GM18861 (cell line): ENCODE measurements at regions not wholly inside any gene's neighbourhood (a gene's known extent, or its start where the extent isn't known, plus 50 kb on each side); places are given as distances from the start of the nearest gene placed in this dataset.

ENCODE experiments used
- ATAC-seq: cut with Tn5 transposase; IDR thresholded peaks from one replicate; pipeline ENCODE4 v1.9.1; 2021; ENCODE audit not compliant: unreplicated experiment

DNA sequence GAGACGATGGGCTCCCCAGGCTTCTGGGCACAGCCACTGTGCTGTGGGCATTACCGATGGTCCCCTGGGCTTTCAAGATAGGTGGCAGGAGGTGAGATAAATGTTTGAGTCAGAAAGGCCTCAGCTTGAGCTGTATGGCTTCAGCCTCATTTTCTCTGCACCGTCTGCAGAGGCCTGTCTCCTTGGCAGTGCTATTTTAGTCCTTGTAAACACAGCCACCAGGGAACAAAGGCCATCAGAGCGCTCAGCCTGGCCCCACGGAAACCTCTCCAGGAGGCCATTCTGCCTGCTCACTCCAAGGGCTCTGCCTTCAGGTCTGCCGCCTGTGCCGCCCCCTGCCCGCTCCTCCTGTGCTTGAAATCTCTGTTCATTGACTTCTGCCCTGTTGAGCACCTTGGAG lies 1424.9 kb downstream of the TBC1D22A start:
- no peak for ATAC-seq

DNA sequence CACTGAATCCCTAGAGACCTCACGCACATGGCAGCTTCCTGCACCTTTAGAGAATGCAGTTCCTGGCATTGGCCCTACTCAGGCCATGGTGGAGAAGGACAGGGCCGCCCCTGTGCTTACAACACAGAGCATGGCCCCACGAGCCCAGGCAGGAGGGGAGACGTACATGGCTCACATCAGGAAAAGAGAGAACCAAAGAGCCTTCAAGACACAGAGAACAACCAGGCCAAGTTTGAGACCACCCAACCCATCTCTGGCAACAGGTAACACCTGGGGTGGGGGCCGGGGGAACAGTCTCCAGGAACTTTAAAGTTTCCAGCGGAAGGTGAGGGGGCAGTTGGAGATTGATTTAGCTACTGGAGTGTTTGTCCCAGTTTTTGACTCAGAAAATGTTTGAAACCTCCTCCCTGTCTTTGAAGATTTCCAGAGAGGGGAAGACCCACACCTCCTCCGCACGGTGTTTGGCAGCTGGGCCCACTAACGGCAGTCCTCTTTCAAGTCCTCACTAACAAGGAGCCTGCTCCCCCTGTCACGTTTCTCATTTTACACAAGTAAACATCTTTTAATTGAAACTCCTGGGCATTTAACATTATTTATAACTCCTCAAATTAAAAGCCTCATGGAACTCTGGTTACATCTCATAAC lies 1423.8 kb downstream of the TBC1D22A start:
- ATAC-seq = no peak

DNA sequence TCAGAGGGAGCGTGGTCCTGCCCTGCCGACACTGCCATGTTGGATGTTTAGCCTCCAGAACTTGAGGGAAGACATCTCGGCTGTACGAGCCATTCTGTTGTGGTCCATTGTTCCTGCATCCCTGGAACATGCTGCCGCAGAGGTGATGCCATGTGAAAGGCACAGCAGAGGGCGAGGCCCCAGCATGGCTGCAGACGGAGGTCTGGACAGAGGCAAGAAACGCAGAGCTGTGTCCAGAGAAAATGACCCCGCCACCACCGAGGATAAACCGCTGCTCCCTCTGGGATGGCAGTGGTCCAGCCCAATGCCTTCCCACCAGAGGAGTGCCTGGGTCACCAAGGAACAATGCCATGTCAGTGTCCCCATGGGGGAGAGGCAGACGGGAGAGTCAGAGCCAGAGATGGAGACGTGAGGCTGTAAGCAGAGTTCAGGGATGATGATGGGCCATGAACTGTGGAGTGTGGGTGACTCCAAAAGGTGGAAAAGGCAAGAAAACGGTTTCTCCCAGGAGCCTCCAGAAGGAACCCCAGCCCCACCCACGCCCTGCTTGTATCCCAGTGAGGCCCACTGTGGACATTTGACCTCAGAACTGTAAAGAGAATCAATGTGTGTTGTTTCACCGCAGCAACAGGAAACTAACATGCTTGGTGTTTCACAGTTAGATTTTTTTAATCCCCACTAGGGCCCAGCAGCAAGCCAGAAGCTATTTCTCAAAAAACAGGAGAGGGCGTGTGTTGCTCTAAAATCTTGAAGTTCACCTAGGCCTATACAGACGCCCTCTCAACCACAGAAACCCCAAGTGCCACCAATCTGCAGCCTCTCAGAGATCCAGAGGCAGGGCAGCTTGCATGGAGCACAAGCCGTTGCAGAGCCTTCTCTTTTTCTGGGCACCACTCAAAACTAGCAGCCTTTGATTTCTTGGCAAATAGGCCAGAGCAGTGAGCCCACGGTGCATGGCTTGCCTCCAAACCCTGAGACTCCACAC lies 1422.9 kb downstream of the TBC1D22A start:
- ATAC-seq = no peak

DNA sequence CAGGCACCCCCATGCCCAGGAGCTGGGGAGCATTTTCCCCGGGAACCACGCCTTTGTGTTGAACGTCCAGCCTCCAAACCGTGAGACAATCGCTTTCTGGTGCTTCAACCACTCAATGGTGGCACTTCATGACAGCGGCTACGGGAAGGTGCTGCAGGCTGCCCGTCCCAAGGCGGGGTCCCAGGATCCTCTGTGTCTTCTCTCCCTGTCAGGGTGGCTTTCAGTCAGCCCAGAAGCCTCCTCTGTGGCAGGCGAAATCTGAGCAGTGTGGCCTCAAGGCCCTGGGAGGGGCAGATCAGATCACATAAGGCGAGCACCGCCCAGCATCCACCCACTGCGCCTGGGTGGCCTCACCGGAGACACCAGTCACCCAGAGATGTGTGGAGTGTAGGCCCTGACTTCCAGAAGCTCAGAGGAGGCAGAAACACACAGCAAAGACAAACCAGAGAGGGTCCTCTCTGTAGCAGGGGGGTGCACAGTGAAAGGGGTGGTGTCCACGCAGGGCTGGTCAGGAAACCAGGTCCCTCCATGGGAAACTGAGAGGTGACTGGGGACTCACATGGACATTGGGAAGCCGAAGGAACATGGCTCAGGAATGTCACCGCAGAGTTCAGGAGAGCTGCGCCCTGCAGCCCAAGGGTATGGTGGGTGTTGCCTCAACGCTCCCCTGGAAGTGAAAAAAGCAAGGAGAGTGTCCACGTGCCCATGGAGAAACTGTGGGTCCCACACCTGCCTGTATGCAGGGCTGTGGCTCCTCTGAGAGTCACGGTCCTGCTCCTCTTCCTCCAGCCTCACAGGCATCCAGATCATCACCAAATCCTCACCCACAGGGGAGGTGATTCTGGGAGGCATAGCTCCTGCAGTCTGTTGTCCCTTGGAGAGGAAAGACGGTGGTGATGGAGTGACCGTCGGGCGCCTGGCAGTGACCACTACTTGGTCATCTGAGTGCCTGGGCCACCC lies 1420.7 kb downstream of the TBC1D22A start:
- no peak for ATAC-seq

DNA sequence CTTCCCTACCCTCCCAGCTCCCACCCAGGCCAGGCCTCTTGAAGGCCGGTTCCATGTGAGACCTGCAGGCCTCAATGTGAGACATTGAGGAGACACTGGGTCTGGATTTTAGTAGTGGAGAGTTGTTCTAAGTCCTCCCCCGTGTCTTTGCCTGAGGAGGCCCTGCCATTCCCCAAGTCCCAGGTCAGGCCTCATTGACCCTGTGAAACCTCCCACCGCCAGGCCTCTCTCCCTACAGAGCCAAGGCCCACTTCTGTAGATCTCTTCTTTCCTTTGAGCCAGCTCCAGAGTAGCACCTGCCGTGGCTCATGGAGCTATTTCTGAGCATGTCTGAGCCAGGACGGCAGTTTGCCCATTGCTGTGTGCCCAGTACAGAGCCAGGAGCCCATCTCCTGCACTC lies 1419.6 kb downstream of the TBC1D22A start:
- ATAC-seq = no peak

DNA sequence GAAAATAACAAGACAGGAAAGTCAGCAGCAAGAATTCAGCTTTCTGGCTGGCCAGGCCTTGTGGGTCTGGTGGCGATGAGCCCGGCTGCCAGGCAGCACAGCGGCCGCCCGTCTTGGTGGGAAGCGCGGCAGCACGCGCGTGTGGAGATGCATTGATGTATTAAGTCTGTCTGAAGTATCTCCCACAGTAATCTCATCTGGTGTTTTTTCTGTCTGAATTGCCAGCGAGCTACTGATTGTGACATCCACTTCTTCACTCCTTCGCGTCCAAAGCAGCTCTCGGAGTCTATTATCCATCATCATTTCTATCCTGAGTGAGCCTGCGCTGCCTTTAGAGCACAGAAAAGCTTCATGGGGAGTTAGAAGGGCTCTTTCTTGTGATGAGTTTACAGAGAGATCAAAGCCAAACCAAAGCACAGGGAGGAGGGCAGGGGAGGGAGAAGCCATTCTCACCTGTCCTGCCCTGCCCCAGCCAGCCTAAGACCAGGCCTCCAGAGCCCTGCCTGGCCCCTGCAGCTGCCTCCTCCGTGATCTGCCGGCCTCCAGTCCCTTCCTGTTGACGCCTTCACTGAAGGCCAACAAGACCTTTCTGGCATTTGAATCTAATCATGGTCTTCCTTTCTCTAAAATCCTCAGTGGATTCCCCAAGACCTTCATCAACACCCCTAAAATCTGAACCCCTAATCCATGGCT lies 1419.0 kb downstream of the TBC1D22A start:
- no peak for ATAC-seq

DNA sequence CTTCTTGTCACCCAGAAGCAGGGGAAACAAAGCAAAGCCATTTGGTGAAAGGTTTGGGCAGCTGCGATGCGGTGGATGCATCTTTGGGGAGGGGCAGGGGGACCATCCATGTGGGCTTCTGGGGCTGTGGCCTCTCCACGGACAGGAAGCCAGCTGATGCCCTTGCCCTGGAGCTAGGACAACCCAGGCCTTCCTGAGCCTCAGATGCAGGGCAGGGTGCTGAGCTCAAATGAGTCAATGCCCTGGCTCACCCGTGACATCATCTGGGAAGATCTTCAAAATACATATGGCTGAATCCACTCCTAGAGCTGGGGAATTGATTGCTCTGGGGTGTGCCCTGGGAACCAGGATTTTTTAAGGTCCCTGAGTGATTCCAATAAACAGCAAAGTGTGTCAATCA lies 1418.2 kb downstream of the TBC1D22A start:
- ATAC-seq = no peak

DNA sequence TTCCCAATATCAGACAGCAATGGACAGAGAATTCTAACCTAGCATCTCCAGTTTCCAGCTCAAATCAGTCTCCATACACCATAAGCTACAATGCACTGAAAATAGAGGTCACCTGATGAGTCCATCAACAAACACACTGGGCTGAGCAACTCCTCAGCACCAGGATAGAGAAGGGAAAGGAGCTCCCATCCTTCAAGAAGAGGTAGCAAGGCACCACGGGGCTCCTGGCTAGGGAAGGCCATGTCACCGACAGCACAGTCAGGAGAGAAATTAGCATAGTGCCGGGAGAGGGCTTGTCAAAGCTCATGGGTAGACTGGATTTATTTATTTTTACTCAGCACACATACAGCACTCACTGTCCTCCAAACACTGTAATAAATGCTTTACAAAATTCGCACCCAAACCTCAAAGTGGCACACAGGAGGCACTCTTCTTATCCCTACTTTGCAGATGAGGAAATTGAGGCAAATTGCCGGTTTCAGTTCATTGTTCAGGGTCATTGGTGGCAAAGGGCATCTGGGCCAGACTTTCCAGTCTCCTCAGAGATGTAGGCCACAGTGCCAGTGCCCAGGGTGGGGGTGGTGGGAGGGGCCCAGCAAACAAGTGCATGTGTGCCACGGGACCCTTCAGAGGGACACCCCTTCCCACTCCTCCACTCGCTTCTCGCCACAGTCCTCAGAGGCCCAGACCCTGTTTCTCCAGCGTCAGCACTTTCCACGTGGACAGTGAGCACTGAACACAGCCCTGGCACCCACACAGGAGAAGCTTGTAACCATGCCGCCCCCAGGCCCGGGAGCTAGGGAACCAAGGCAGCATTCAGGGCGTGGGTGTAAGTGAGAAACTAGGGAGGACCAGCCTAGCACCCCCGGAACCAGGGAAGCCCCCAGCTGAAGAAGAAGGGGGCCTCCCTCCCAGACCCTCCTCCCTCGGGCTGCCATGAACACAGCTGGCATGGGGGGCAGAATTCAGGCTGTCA lies 1417.4 kb downstream of the TBC1D22A start:
- no peak for ATAC-seq

DNA sequence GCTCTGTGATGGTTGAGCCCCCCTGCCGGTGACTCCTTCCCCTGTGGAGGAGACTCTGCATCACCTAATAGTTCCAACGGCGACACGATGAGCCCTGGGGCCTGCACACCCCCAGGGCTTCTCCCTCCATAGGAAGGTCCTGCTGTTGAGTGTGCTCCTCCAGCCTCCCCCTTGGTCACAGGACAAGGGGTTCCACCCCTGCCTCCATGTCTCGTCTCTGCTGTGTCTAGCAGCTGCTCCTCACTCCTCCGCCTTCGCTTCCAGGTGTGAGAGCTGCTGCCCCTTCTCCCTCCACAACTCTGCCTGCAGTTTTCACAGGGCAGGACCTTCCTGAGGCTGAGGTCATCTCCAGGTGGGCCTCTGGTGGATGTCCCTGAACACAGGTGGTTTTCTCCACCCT lies 1416.1 kb downstream of the TBC1D22A start:
- ATAC-seq = no peak

DNA sequence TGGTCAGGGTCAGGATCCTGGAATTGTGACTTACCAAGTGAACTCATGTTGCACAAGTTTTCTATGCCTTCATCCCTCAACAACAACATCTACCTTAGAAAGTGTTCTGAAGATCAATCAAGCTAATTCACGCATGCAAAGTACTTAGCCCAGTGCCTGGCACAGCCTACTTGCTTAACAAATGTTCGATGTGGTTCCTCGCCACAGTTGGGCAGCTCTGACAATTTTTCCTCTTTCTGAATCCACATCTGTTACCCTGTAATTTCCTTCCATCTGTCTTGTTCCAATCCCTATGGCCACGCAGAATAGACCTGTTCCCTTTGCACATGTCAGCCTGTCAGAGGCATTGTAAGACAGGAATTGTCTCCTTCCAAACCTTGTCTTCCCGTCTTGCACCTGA lies 1415.2 kb downstream of the TBC1D22A start:
- ATAC-seq = no peak

DNA sequence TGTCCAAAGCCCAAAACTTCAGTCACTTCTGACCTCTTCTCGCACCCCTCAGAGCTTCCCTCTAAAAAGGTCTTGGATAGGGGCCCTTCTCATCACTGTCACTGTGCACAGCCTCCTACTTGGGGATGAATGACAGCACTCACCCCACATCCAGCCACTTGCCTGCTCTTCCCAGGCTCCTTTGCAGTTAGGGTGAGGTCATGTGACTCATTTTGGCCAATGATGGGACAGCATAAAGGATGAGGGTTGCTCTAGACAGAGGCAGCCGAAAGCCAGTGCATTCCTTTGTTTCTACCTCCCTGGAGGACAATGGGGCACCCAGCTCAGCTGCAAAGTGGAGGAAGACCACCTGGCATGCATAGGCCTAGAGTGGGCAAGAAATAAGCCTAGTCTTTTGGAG lies 1413.3 kb downstream of the TBC1D22A start:
- ATAC-seq = no peak

DNA sequence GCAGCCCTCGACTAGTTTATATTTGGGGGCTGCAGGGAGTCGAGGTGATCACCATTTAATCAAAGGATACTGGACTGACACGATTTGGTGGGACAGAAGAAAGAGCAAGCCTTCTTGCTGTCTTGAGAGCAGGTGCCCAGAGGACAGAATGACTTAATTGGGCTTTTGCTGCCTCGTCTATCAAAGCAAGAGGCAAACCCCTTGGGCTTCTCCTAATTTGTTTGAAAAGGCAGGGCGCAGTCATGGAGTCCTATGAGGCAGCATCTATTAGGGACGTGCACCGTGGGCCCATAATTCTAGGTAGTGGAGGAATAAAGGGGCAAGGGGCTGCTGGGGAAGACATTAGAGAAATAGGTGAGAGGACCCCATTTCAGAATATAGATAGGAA lies 1411.3 kb downstream of the TBC1D22A start:
- no peak for ATAC-seq

DNA sequence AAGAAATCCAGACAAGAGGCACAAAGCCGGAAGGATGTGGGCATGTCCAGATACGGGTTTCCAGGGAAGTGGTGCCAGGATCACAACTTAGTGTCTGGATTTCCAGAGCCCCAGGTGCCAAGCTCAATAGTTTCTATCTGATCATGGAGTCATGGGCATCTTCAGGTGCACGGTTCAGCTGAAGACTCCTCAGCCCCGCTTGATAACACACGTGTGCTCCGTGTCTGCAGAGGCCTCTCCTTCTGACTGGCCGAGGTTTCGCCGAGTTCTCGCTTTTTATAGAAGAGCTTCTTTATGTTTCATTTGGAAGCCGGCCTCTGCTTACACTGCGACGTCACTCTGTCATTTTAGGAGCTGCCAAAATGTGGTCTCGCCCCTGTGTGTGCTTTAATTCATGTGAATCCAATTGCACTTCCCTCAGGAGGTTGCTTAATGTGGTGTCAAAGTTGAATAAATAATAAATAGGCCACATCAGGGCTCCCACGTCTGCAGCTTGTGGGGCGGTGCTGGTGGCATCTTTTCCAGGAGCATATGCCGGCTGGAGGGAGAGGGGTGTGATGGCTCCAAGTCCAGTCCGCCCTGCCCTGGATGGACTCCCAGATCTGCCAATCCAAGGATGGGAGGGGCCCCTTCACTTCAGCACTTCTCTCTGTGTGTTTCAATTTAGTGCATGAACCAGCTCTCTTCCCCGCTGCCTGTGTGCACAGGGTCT lies 1410.8 kb downstream of the TBC1D22A start:
- ATAC-seq = no peak

DNA sequence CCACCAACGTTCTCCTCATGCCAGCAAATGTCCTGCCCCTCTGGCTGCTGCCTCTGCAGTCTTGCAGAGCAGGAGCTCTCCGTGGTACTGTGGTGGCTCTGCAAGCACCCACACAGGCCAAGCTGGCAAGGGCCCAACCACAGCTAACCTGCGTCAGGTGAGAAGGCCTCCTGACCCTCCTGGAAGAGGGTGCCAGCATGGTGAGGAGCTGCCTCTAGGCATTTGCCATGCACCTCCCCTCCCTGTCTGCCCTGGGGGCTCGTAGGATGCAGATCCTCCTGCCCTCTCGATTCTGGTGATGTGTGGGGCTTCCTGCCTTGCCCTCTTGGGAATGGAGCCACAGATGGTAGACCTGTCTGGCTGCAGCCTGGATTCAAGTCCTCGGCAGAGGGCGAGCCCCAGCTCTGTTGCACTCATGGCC lies 1408.8 kb downstream of the TBC1D22A start:
- ATAC-seq = no peak

DNA sequence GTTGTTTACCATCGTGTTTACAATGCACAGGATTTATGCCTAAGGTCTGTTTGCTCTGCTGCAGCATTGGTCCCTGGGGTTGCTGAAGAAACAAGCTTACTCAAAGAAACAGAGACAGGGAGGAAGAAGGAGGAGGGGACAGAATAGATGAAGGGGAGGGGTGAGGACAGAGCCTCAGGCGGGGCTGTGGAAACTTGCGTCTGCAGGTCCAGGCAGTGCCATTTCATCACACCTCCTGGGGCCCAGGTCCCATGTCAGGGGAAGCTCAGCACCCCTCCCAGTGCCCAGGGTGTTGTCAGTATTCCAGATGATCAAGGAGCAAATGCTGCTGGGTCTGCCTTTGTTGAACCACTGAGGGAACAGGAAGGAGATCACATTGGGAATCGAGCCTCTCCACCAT lies 1406.8 kb downstream of the TBC1D22A start:
- no peak for ATAC-seq

DNA sequence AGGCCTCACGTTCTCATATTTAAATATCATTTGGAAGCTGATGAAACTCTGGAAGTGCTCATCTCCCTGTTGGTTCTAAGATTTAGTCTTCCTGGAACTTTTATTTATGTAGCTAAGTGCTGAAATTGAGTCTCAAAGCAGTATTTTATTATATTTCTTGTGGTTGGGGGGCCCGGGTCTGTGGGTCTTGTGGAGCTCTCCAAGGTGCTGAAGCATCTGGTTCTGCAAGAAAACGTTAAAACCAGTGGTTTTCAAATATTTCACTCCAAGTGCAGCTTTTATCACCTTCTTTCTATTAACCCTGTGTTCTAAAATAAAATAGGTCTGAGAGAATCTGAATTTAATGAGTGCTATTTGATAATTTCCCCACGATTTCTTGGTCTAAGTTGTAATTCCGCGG lies 1404.8 kb downstream of the TBC1D22A start:
- no peak for ATAC-seq

DNA sequence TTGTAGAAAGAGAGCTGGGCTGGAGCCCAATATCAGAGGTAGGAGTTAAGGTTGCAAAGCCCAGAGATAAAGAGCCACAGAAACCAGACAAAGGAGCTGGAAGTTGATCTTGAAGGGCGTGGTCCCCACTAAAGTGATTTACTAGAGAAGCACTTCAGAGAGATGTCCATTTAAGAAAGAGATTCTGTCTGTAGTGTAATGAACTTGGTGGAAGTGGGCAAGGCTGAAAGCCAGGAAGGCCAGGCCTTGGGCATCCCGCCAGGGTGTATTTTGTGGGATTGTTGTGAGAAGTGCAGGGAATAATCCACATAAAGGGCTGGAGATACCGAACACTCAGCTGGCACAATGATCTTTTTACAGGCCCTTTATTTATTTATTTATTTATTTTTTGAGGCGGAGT lies 1398.8 kb downstream of the TBC1D22A start:
- no peak for ATAC-seq

DNA sequence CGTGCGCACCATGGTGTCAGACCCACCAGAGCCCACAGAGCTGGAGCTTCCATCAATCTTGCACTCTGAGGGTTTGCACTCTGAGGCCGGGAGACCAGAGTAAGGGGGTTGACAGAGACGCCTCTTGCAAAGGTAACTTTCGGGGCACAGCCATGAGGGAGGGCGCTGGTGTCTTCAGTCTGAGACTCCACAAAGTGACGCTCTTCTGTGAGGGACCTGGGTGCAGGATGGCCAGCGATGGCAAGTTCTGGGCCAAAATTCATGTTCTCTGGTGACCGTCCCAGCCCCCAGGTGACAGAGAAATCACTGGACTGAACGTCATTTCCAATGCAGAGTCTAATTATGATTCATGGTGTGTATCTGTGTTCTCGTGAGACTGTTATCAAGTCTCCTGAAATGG lies 1395.2 kb downstream of the TBC1D22A start:
- no peak for ATAC-seq
